ENCODE measurements at regions not wholly inside any gene's neighbourhood (a gene's known extent, or its start where the extent isn't known, plus 50 kb on each side); places are given as distances from the start of the nearest gene placed in this dataset.
A peak's percentile ranks its signal among the peaks of the same experiment; 100 is the strongest.

DNA sequence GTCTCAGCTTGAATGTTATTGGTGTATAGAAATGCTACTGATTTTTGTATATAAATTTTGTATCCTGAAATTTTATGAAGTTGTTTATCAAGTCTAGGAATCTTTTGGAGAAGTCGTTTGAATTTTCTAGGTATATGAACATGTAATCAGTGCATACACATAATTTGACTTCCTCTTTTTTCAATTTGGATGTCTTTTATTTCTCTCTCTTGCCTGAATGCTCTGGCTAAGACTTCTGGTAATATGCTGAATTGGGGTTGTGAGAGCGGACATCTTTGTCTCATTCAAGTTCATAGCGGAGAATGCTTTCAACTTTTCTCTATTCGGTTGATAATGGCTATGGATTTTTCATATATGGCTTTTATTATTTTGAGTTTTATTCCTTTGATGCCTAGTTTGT is 100.9 kb upstream of the MCTP2 start:
- Mint-ChIP-seq H3K27ac (no peak overlapping the region), H3K36me3 (no peaks in the 10 kb centered on the region), H3K4me3 (no peak overlapping the region), H3K9me3 (no peaks in the 10 kb centered on the region), H3K27me3 (peaks cover 8% of the 10 kb centered on the region), H3K4me1 (ENCODE audit: low read depth) (no peaks in the 10 kb centered on the region)
- ChIA-PET CTCF (interaction anchor here (0.8 to 0.9 kb wide), 2 partner anchors 11 to 259 kb away, joined by 3 read pairs; no protein-coding TSS in a partner anchor), POLR2A (no interaction called here)
- no peak for DNase-seq
- intact Hi-C loops (cut with micrococcal nuclease), result no loop called here

DNA sequence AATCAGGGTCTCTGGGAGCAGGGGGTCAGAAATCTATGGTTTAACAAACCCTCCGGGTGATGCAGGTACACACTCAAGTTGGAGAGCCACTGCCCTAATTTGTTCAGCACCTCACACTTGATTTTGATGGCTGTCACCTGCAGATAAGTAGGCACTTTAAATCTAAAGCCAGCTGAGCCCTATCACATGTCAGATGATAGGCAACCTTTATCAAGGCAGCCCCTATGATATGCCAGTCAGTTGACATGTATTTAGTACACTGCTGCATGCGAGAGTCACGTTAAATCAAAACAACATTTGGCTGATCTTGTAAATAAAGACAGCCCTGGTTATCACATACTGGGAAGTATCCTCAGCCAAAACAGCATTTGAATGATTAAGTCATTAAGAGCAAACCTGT is 104.4 kb upstream of the MCTP2 start:
- Mint-ChIP-seq H3K27ac (no peak overlapping the region), H3K36me3 (no peaks in the 10 kb centered on the region), H3K4me1 (ENCODE audit: low read depth) (no peaks in the 10 kb centered on the region), H3K9me3 (no peaks in the 10 kb centered on the region), H3K4me3 (no peak overlapping the region), H3K27me3 (peaks cover 4% of the 10 kb centered on the region)
- no peak for DNase-seq
- CTCF ChIA-PET, result no interaction called here
- POLR2A ChIA-PET, result no interaction called here
- intact Hi-C loops (cut with micrococcal nuclease), result no loop called here

DNA sequence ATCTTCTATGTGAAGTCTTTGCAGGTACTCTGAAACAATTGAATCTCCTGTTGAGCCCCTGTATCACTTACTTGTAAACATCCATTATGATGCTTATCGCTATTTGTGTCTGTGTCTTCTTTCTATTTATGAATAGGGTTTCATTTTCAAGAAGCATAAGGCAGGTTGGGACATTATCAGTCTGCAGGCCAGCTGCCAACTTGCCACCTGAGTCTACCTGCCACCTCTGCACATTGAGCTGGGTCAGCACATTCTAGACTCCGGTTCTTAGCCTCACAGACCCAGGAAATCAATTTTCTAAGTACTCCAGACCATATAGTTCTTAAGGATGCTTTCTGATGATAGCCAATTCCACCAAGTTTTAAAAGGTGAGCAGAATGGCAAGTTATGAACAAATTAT is 105.7 kb upstream of the MCTP2 start:
- intact Hi-C loops (cut with micrococcal nuclease), result no loop called here
- H3K9me3 Mint-ChIP-seq, result no peaks in the 10 kb centered on the region

DNA sequence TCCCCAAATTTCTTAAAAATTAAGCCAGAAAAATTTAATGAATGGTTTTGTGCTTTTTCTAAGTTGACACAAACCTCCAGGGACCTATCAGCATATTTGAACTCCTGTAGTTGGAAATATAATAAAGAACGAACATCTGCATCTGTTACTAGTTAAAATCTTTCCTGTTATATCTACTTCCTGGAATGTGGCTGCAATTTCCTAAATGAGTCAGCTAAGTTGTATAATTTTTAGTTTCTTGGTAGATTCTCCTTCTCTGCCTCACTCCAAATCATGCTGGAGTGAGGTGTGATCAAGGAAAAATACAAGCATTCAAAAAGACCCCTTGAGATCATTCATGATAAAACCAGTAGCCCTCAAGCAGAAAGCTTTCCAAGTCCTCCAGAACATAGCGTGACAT is 106.2 kb upstream of the MCTP2 start:
- ChIA-PET CTCF (interaction anchor here (0.6 kb wide), 1 partner anchor 82 kb away, joined by 3 read pairs; no protein-coding TSS in a partner anchor), POLR2A (no interaction called here)
- intact Hi-C loops (cut with micrococcal nuclease), result no loop called here
- Mint-ChIP-seq H3K27ac (no peak overlapping the region), H3K9me3 (no peaks in the 10 kb centered on the region), H3K27me3 (peaks cover under 1% of the 10 kb centered on the region), H3K4me3 (no peak overlapping the region), H3K36me3 (no peaks in the 10 kb centered on the region), H3K4me1 (ENCODE audit: low read depth) (no peaks in the 10 kb centered on the region)
- DNase-seq, result no peak

More for the DNA sequence above, 105.7 kb upstream of the MCTP2 start:
- H3K36me3 Mint-ChIP-seq, result no peaks in the 10 kb centered on the region
- ChIA-PET POLR2A (no interaction called here), CTCF (interaction anchor here (0.6 kb wide), 1 partner anchor 82 kb away, joined by 3 read pairs; no protein-coding TSS in a partner anchor)
- no peaks in the 10 kb centered on the region for H3K4me1 Mint-ChIP-seq (ENCODE audit: low read depth)
- no peak overlapping the region for H3K27ac Mint-ChIP-seq
- peaks cover 2% of the 10 kb centered on the region for H3K27me3 Mint-ChIP-seq
- H3K4me3 Mint-ChIP-seq, result no peak overlapping the region
- no peak for DNase-seq

DNA sequence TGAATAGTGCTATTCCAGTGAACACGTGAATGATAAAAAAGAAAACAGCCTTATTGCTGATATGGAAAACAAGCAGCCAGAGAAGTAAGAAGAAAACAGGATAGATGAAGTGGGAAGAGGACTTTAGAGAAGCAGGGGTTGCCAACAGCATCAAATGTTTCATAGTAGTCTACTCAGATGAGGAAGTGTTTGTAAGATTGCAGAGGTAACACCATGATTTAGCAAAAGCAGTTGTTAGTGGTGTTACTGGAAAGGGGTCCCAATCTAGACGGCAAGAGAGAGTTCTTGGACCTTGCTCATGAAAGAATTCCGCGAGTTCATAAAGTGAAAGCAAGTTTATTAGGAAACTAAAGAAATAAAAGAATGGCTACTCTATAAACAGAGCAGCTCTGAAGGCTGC is 108.8 kb upstream of the MCTP2 start:
- no peaks in the 10 kb centered on the region for H3K9me3 Mint-ChIP-seq
- ChIA-PET CTCF (interaction anchor here (1.0 kb wide), 1 partner anchor 14 kb away, joined by 4 read pairs; no protein-coding TSS in a partner anchor), POLR2A (no interaction called here)
- DNase-seq, result no peak
- intact Hi-C loops (cut with micrococcal nuclease), result no loop called here
- no peaks in the 10 kb centered on the region for H3K27me3 Mint-ChIP-seq
- H3K36me3 Mint-ChIP-seq, result no peaks in the 10 kb centered on the region
- no peak overlapping the region for H3K4me3 Mint-ChIP-seq
- no peaks in the 10 kb centered on the region for H3K4me1 Mint-ChIP-seq (ENCODE audit: low read depth)
- no peak overlapping the region for H3K27ac Mint-ChIP-seq

DNA sequence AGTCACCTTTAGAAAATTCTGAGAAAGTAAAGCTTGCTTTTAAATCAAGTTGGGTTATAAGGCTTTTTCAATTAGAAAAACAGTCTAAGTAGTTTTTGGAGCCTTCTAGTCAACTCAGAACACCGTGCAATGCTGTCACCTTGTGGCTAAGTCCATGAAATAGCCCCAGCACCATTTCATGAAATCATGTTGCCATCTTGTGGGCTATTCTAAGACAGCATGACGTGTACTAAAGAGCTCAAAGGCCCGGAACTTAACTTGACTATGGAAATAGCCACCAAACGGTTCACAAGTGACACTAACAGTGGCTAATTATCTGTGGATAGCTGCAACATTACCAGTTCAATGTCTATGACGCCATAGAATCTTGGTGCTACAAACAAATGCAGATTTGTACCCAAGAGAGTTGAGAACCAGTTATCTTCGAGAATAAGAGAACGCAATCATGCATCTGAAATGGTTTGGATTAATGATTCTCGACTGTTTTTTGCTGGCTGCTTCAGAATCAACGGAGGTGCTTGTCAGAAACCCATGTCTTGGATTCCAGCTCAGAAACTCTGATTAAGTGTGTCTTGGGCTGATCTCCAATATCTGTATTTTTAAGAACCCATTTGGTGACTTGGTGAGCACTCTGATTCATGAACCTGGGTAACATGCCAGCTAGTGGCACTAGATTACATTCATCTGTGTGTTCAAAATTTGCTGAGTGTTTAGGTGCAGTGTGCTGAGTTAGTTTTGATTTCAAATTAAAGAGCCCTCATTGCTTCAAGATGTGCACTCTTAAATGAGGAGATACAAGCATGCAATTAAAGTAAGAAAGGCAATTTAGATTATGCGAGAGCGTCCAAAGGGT is 111.2 kb upstream of the MCTP2 start:
- intact Hi-C loops (cut with micrococcal nuclease), result loop anchor here (1.0 kb wide), 2 partner anchors 123 to 1090 kb away; no protein-coding TSS in a partner anchor
- peak; percentile 65 for DNase-seq
- ChIA-PET CTCF (interaction anchor here (0.5 to 1.8 kb wide), 30 partner anchors 10 to 1090 kb away, joined by 3 to 56 read pairs (median 3); partner anchors contain the start of gene RGMA), POLR2A (no interaction called here)
- Mint-ChIP-seq H3K9me3 (no peaks in the 10 kb centered on the region), H3K36me3 (no peaks in the 10 kb centered on the region), H3K27me3 (no peaks in the 10 kb centered on the region), H3K4me1 (ENCODE audit: low read depth) (no peaks in the 10 kb centered on the region), H3K27ac (no peak overlapping the region), H3K4me3 (no peak overlapping the region)

DNA sequence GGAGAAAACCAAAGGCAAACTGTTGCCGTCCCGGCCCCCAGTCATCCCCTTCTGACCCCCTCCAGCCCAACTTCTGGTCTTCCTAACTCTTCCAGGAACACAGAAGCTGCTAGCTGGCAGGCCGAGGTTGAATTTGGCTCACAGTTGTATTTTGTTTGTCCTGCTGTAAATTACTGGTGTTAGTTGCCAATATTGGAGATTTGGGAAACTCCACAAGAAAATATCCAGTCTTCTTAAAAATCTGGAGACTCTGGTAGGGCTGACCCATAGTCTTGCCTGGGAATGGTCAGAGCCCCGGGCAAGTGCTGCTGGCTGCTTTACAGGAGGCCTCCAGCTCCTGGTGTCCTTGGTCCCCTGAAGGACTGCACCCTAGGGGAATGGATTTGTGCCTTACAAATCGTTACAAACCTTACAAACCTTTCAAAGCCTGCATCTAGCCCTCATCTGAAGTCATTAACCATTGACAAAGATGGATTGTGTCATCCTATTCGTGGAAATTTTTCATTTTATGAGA is 112.0 kb upstream of the MCTP2 start:
- Mint-ChIP-seq H3K36me3 (no peaks in the 10 kb centered on the region), H3K9me3 (no peaks in the 10 kb centered on the region), H3K27me3 (peaks cover 2% of the 10 kb centered on the region), H3K4me3 (no peak overlapping the region), H3K27ac (no peak overlapping the region), H3K4me1 (ENCODE audit: low read depth) (no peaks in the 10 kb centered on the region)
- POLR2A ChIA-PET, result no interaction called here
- DNase-seq, result no peak
- CTCF ChIA-PET, result interaction anchor here (0.7 to 1.8 kb wide), 18 partner anchors 10 to 1089 kb away, joined by 3 to 56 read pairs (median 4); partner anchors contain the start of gene RGMA
- intact Hi-C loops (cut with micrococcal nuclease), result no loop called here

DNA sequence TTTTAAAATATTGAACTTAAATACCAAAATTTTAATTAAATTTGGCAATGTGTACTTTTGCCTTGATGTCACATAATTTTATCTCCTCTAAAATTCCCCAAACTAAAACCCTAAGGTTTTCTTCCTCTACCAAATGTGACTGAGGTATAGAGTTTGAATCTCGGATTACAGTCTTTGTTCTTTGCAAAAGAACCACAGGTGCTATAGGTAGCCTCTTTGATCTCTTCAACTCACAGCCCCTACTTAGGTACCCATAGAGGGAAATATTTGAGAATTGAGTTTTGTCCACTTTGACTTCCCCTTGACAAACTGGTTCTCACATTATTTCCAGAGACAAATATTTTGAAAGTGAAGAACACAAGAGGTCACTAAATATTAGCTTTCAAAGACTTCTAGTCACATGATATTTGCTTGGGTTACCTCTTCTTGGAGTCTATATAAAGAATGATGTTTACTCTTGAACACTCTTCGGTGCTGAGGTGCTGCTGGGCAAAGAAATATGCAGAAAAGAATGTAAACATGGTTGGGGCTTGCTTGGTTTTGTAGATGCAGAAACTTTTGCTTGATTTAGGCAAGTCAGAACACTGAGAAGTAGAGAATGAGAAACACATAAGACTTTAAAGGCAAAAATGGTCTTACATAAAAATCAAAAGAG is 120.8 kb upstream of the MCTP2 start:
- no peak for DNase-seq
- Mint-ChIP-seq H3K27me3 (peaks cover 11% of the 10 kb centered on the region), H3K36me3 (no peaks in the 10 kb centered on the region), H3K9me3 (no peaks in the 10 kb centered on the region), H3K27ac (no peak overlapping the region), H3K4me1 (ENCODE audit: low read depth) (no peaks in the 10 kb centered on the region), H3K4me3 (no peak overlapping the region)
- intact Hi-C loops (cut with micrococcal nuclease), result no loop called here
- ChIA-PET CTCF (no interaction called here), POLR2A (no interaction called here)

DNA sequence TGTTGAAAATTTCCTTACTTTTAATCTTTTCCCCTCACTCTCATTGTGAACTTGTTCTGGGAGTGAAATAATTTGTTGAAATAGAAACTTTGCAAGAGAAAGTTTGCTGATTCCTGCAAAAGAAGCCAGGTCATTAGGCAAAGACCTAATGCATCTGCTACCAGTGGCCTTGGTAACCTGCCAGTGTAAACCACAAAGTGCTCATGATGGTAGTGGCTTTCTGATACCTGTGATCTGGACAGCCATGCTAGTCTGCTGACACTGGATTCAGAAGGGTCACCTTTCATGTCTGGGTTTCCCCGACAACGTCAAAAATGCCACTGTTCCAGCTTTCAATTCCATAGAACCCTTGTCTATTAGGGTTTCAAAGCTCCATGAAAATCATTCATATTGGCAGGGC is 123.7 kb upstream of the MCTP2 start:
- intact Hi-C loops (cut with micrococcal nuclease), result no loop called here
- ChIA-PET POLR2A (no interaction called here), CTCF (no interaction called here)
- Mint-ChIP-seq H3K4me3 (no peak overlapping the region), H3K4me1 (ENCODE audit: low read depth) (no peaks in the 10 kb centered on the region), H3K27me3 (peaks cover 16% of the 10 kb centered on the region), H3K36me3 (no peaks in the 10 kb centered on the region), H3K9me3 (no peaks in the 10 kb centered on the region), H3K27ac (no peak overlapping the region)
- DNase-seq, result no peak

DNA sequence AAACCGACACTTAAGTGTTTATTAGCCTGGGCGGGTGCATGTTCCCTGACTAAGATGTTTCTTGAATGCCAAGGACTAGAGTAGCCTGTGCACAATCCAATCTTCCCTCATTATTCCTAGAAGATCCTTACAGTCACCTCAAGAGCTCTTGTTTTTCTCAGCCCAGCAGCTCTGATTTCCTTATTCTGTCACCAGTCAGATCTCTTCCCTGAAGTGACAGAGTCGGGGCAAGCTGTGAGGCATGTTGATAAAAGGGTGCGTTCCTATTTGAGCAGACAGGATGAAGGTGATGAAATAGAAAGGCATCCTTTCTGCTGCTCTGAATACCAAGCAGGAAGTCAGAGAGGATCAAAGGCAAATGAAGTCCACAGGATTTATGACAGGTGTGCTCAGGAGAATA is 125.6 kb upstream of the MCTP2 start:
- Mint-ChIP-seq H3K4me1 (ENCODE audit: low read depth) (no peaks in the 10 kb centered on the region), H3K36me3 (no peaks in the 10 kb centered on the region), H3K9me3 (no peaks in the 10 kb centered on the region), H3K27ac (no peak overlapping the region), H3K27me3 (peaks cover 18% of the 10 kb centered on the region), H3K4me3 (no peak overlapping the region)
- POLR2A ChIA-PET, result no interaction called here
- intact Hi-C loops (cut with micrococcal nuclease), result no loop called here
- CTCF ChIA-PET, result interaction anchor here (0.6 kb wide), 1 partner anchor 1075 kb away, joined by 3 read pairs; no protein-coding TSS in a partner anchor
- no peak for DNase-seq

DNA sequence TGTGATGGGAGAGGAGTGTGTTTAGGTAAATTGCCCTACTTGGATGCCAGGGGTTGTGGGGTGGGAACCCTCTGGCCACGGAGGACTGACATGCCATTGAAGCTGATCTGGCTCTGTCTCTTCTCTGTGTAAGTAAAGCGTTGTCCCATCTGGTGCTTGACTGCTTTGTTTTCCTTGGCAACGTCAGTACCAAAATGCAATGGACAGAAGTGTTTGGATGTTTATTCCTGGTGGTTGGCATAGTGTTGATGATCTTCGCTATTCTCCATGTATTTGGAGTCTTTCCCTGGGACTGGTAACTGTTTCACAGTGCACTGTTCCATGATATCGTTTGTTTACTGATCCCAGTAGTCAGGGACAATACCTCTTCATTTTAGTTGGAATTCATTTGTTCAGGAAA is 130.5 kb upstream of the MCTP2 start:
- no peaks in the 10 kb centered on the region for H3K36me3 Mint-ChIP-seq
- H3K4me1 Mint-ChIP-seq (ENCODE audit: low read depth), result no peaks in the 10 kb centered on the region
- no peak overlapping the region for H3K27ac Mint-ChIP-seq
- intact Hi-C loops (cut with micrococcal nuclease), result no loop called here
- H3K27me3 Mint-ChIP-seq, result peaks cover 14% of the 10 kb centered on the region
- H3K4me3 Mint-ChIP-seq, result no peak overlapping the region
- POLR2A ChIA-PET, result no interaction called here
- CTCF ChIA-PET, result no interaction called here
- DNase-seq, result no peak
- no peaks in the 10 kb centered on the region for H3K9me3 Mint-ChIP-seq

DNA sequence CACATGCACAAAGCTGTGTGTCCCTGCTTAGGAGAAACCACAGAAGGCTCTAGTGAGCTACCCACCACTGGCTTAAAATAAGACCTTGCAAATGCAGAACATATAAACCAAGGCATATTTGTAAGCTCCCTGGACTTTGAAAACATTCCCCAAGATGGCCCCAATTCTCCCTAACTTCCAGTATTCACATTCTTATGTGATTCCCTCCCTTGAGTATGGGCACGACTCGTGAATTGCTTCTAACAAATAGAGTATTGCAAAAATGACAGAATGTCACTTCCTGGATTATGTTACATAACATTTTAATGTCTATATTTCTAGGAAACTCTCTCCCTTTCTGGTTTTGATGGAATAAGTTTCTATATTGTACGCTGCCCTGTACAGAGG is 131.8 kb upstream of the MCTP2 start:
- no peaks in the 10 kb centered on the region for H3K36me3 Mint-ChIP-seq
- ChIA-PET CTCF (no interaction called here), POLR2A (no interaction called here)

More for the DNA sequence above, 131.8 kb upstream of the MCTP2 start:
- intact Hi-C loops (cut with micrococcal nuclease), result no loop called here
- peaks cover 11% of the 10 kb centered on the region for H3K27me3 Mint-ChIP-seq
- no peaks in the 10 kb centered on the region for H3K9me3 Mint-ChIP-seq
- no peak for DNase-seq
- no peak overlapping the region for H3K27ac Mint-ChIP-seq
- H3K4me3 Mint-ChIP-seq, result no peak overlapping the region
- H3K4me1 Mint-ChIP-seq (ENCODE audit: low read depth), result no peaks in the 10 kb centered on the region
